ENCODE measurements at regions not wholly inside any gene's neighbourhood (a gene's known extent, or its start where the extent isn't known, plus 50 kb on each side); places are given as distances from the start of the nearest gene placed in this dataset.

GRCh38 chr9:110121170-110121569 is 86.8 kb downstream of the C9orf152 start:
- TF ChIP-seq EZH2 (IDR thresholded peaks at IDR 0.05; ENCODE audit: borderline replicate concordance) (no peak), CTCF (IDR thresholded peaks at IDR 0.05; ENCODE audit: poor library complexity) (no peak)

All from hepatocyte (in vitro differentiated cells).